CD4-positive, alpha-beta T cell (primary cell): ENCODE measurements at regions not wholly inside any gene's neighbourhood (a gene's known extent, or its start where the extent isn't known, plus 50 kb on each side); places are given as distances from the start of the nearest gene placed in this dataset.
"Not testable (repeated sequence)": the region's sequence is repeated elsewhere in the genome, so short reads cannot be mapped to it uniquely, and the experiment has no call there.

Experiments used
- ATAC-seq: fragments of 200-7000 bp; cut with Tn5 transposase; one replicate; pipeline ENCODE4 v1.10.0; 2022; ENCODE audit warnings: mild to moderate bottlenecking; ENCODE audit not compliant: poor library complexity
- CTCF ChIA-PET: fragments of 350-600 bp; sonication (Branson Sonifier 250); formaldehyde crosslinking; loops from one replicate; lab custom pipeline; 2021; ENCODE audit warnings: antibody characterized with exemption, inconsistent platforms; lab: Charles Lee
- POLR2A ChIA-PET: fragments of 350-600 bp; sonication (Branson Sonifier 250); formaldehyde crosslinking; loops from one replicate; lab custom pipeline; 2021; ENCODE audit warnings: antibody characterized with exemption, inconsistent platforms; lab: Charles Lee
- DNase-seq, 14 experiments: peaks; one replicate each; pipeline ENCODE4 v3.0.0-alpha.2; 2013 to 2020; ENCODE audit warnings: mixed read lengths in 2 of 14
- H3K27ac ChIP-seq, 2 donors: one replicate each; pipeline versions ENCODE4 v1.5.1 to v1.7.0; 2013; ENCODE audit warnings: low read length in 2 of 2, low read depth in 1 of 2, mild to moderate bottlenecking in 1 of 2
- H3K27me3 ChIP-seq, 2 experiments: 1 replicate in 1 of 2; 2 replicates in 1 of 2; pipeline versions ENCODE4 v1.6.1 to v1.7.0; 2013; ENCODE audit warnings: low read length in 2 of 2, control low read depth in 1 of 2, mild to moderate bottlenecking in 1 of 2, moderate library complexity in 1 of 2; ENCODE audit not compliant: insufficient read depth in 2 of 2, control insufficient read depth in 1 of 2
- H3K36me3 ChIP-seq: one replicate; pipeline ENCODE4 v1.6.1; 2013; ENCODE audit warnings: low read length, control low read depth; ENCODE audit not compliant: insufficient read depth
- H3K4me1 ChIP-seq: one replicate; pipeline ENCODE4 v1.6.1; 2013; ENCODE audit warnings: low read length, control low read depth; ENCODE audit not compliant: insufficient read depth
- H3K4me3 ChIP-seq: one replicate; pipeline ENCODE4 v1.5.1; 2013; ENCODE audit warnings: mild to moderate bottlenecking, low read length, moderate library complexity
- H3K9me3 ChIP-seq, 2 experiments: 1 replicate in 1 of 2; 2 replicates in 1 of 2; pipeline versions ENCODE4 v1.6.1 to v1.7.0; 2013; ENCODE audit warnings: low read length in 2 of 2, mild to moderate bottlenecking in 2 of 2, control low read depth in 1 of 2, moderate library complexity in 1 of 2; ENCODE audit not compliant: control insufficient read depth in 1 of 2, insufficient read depth in 1 of 2
- H3K27ac Mint-ChIP-seq: one replicate; pipeline ENCODE4 v1.8.0; 2020; ENCODE audit warnings: mixed read lengths
- H3K27me3 Mint-ChIP-seq: one replicate; pipeline ENCODE4 v1.8.0; 2021; ENCODE audit warnings: mixed read lengths
- H3K36me3 Mint-ChIP-seq: one replicate; pipeline ENCODE4 v1.8.0; 2021; ENCODE audit warnings: low read depth, mixed read lengths
- H3K4me1 Mint-ChIP-seq: one replicate; pipeline ENCODE4 v1.8.0; 2021; ENCODE audit warnings: low read depth, mixed read lengths
- H3K4me3 Mint-ChIP-seq: one replicate; pipeline ENCODE4 v1.8.0; 2020; ENCODE audit warnings: mild to moderate bottlenecking, mixed read lengths
- H3K9me3 Mint-ChIP-seq: one replicate; pipeline ENCODE4 v1.8.0; 2020; ENCODE audit warnings: mixed read lengths
- CTCF ChIP-seq: fragments of 200-600 bp; IDR thresholded peaks from one replicate; pipeline ENCODE4 v1.8.0; 2022; ENCODE audit warnings: antibody characterized with exemption, mild to moderate bottlenecking
- intact Hi-C, 2 experiments: fragments of 100-400 bp; cut with DNase I in 1 of 2; cut with micrococcal nuclease in 1 of 2; formaldehyde crosslinking; loops; one replicate each; pipeline versions ENCODE4 v1.15.1 to v1.9.0; 2023 to 2025; cut with DNase I, micrococcal nuclease

GRCh38 chrX:21207080-21207479 is 167.1 kb upstream of the CNKSR2 start:
- Mint-ChIP-seq H3K27ac (no peak overlapping the region), H3K9me3 (peaks cover 4% of the 10 kb centered on the region), H3K4me1 (no peaks in the 10 kb centered on the region), H3K36me3 (no peaks in the 10 kb centered on the region), H3K4me3 (no peak overlapping the region), H3K27me3 (no peaks in the 10 kb centered on the region)
- H3K9me3 ChIP-seq: no peaks in the 10 kb centered on the region
- no peaks in the 10 kb centered on the region for H3K36me3 ChIP-seq
- intact Hi-C loops: no loop called here
- POLR2A ChIA-PET: no interaction called here
- no peaks in the 10 kb centered on the region for H3K27me3 ChIP-seq
- no peaks in the 10 kb centered on the region for H3K4me1 ChIP-seq
- no peak overlapping the region for H3K27ac ChIP-seq
- no peak for TF ChIP-seq CTCF
- no peak for ATAC-seq
- CTCF ChIA-PET: no interaction called here
- no peak overlapping the region for H3K4me3 ChIP-seq
- DNase-seq: no peak

- CTCF ChIA-PET, POLR2A ChIA-PET, intact Hi-C loops, H3K27ac Mint-ChIP-seq, H3K36me3 ChIP-seq, DNase-seq, H3K27ac ChIP-seq, H3K9me3 ChIP-seq, H3K36me3 Mint-ChIP-seq, H3K27me3 ChIP-seq, H3K27me3 Mint-ChIP-seq, H3K4me3 Mint-ChIP-seq, ATAC-seq, H3K4me3 ChIP-seq, H3K9me3 Mint-ChIP-seq, H3K4me1 ChIP-seq, H3K4me1 Mint-ChIP-seq: not testable (repeated sequence)
These were observed 155.0 kb upstream of the CNKSR2 start for GRCh38 chrX:21219208-21219607.

GRCh38 chrX:21225643-21226042 is 148.6 kb upstream of the CNKSR2 start:
- H3K4me3 Mint-ChIP-seq: no peak overlapping the region
- intact Hi-C loops: no loop called here
- no peaks in the 10 kb centered on the region for H3K4me1 Mint-ChIP-seq
- Histone ChIP-seq H3K27me3 (no peaks in the 10 kb centered on the region), H3K36me3 (no peaks in the 10 kb centered on the region), H3K9me3 (no peaks in the 10 kb centered on the region), H3K27ac (no peak overlapping the region), H3K4me1 (no peaks in the 10 kb centered on the region), H3K4me3 (no peak overlapping the region)
- ATAC-seq (no peak), DNase-seq (no peak)
- no peak for TF ChIP-seq CTCF
- H3K36me3 Mint-ChIP-seq: no peaks in the 10 kb centered on the region
- ChIA-PET CTCF (no interaction called here), POLR2A (no interaction called here)
- no peak overlapping the region for H3K27ac Mint-ChIP-seq
- no peaks in the 10 kb centered on the region for H3K27me3 Mint-ChIP-seq
- H3K9me3 Mint-ChIP-seq: peaks cover 2% of the 10 kb centered on the region

GRCh38 chrX:21228974-21229373 is 145.2 kb upstream of the CNKSR2 start:
- intact Hi-C loops, H3K4me3 ChIP-seq: not testable (repeated sequence)

More at GRCh38 chrX:21228974-21229373, 145.2 kb upstream of the CNKSR2 start:
- POLR2A ChIA-PET, H3K27me3 ChIP-seq, H3K9me3 ChIP-seq, DNase-seq, H3K9me3 Mint-ChIP-seq, H3K27ac Mint-ChIP-seq, H3K36me3 ChIP-seq, H3K27ac ChIP-seq, H3K4me1 ChIP-seq, ATAC-seq, H3K4me3 Mint-ChIP-seq, H3K4me1 Mint-ChIP-seq, H3K36me3 Mint-ChIP-seq, CTCF ChIA-PET, H3K27me3 Mint-ChIP-seq: not testable (repeated sequence)
